CD4-positive, alpha-beta T cell (primary cell): ENCODE measurements at regions not wholly inside any gene's neighbourhood (a gene's known extent, or its start where the extent isn't known, plus 50 kb on each side); places are given as distances from the start of the nearest gene placed in this dataset.

Experiments used
- ATAC-seq: fragments of 200-7000 bp; cut with Tn5 transposase; one replicate; pipeline ENCODE4 v1.10.0; 2022; ENCODE audit warnings: mild to moderate bottlenecking; ENCODE audit not compliant: poor library complexity
- CTCF ChIA-PET: fragments of 350-600 bp; sonication (Branson Sonifier 250); formaldehyde crosslinking; loops from one replicate; lab custom pipeline; 2021; ENCODE audit warnings: antibody characterized with exemption, inconsistent platforms; lab: Charles Lee
- POLR2A ChIA-PET: fragments of 350-600 bp; sonication (Branson Sonifier 250); formaldehyde crosslinking; loops from one replicate; lab custom pipeline; 2021; ENCODE audit warnings: antibody characterized with exemption, inconsistent platforms; lab: Charles Lee
- DNase-seq, 14 experiments: peaks; one replicate each; pipeline ENCODE4 v3.0.0-alpha.2; 2013 to 2020; ENCODE audit warnings: mixed read lengths in 2 of 14
- H3K27ac ChIP-seq, 2 donors: one replicate each; pipeline versions ENCODE4 v1.5.1 to v1.7.0; 2013; ENCODE audit warnings: low read length in 2 of 2, low read depth in 1 of 2, mild to moderate bottlenecking in 1 of 2
- H3K27me3 ChIP-seq, 2 experiments: 1 replicate in 1 of 2; 2 replicates in 1 of 2; pipeline versions ENCODE4 v1.6.1 to v1.7.0; 2013; ENCODE audit warnings: low read length in 2 of 2, control low read depth in 1 of 2, mild to moderate bottlenecking in 1 of 2, moderate library complexity in 1 of 2; ENCODE audit not compliant: insufficient read depth in 2 of 2, control insufficient read depth in 1 of 2
- H3K36me3 ChIP-seq: one replicate; pipeline ENCODE4 v1.6.1; 2013; ENCODE audit warnings: low read length, control low read depth; ENCODE audit not compliant: insufficient read depth
- H3K4me1 ChIP-seq: one replicate; pipeline ENCODE4 v1.6.1; 2013; ENCODE audit warnings: low read length, control low read depth; ENCODE audit not compliant: insufficient read depth
- H3K4me3 ChIP-seq: one replicate; pipeline ENCODE4 v1.5.1; 2013; ENCODE audit warnings: mild to moderate bottlenecking, low read length, moderate library complexity
- H3K9me3 ChIP-seq, 2 experiments: 1 replicate in 1 of 2; 2 replicates in 1 of 2; pipeline versions ENCODE4 v1.6.1 to v1.7.0; 2013; ENCODE audit warnings: low read length in 2 of 2, mild to moderate bottlenecking in 2 of 2, control low read depth in 1 of 2, moderate library complexity in 1 of 2; ENCODE audit not compliant: control insufficient read depth in 1 of 2, insufficient read depth in 1 of 2
- H3K27ac Mint-ChIP-seq: one replicate; pipeline ENCODE4 v1.8.0; 2020; ENCODE audit warnings: mixed read lengths
- H3K27me3 Mint-ChIP-seq: one replicate; pipeline ENCODE4 v1.8.0; 2021; ENCODE audit warnings: mixed read lengths
- H3K36me3 Mint-ChIP-seq: one replicate; pipeline ENCODE4 v1.8.0; 2021; ENCODE audit warnings: low read depth, mixed read lengths
- H3K4me1 Mint-ChIP-seq: one replicate; pipeline ENCODE4 v1.8.0; 2021; ENCODE audit warnings: low read depth, mixed read lengths
- H3K4me3 Mint-ChIP-seq: one replicate; pipeline ENCODE4 v1.8.0; 2020; ENCODE audit warnings: mild to moderate bottlenecking, mixed read lengths
- H3K9me3 Mint-ChIP-seq: one replicate; pipeline ENCODE4 v1.8.0; 2020; ENCODE audit warnings: mixed read lengths
- CTCF ChIP-seq: fragments of 200-600 bp; IDR thresholded peaks from one replicate; pipeline ENCODE4 v1.8.0; 2022; ENCODE audit warnings: antibody characterized with exemption, mild to moderate bottlenecking
- intact Hi-C, 2 experiments: fragments of 100-400 bp; cut with DNase I in 1 of 2; cut with micrococcal nuclease in 1 of 2; formaldehyde crosslinking; loops; one replicate each; pipeline versions ENCODE4 v1.15.1 to v1.9.0; 2023 to 2025; cut with DNase I, micrococcal nuclease

- ChIA-PET POLR2A (no interaction called here), CTCF (no interaction called here)
- intact Hi-C loops: no loop called here
- ATAC-seq: no peak
- H3K4me3 Mint-ChIP-seq: no peak overlapping the region
- Histone ChIP-seq H3K36me3 (no peaks in the 10 kb centered on the region), H3K27me3 (no peaks in the 10 kb centered on the region), H3K4me1 (no peaks in the 10 kb centered on the region), H3K27ac (no peak overlapping the region), H3K9me3 (no peaks in the 10 kb centered on the region), H3K4me3 (no peak overlapping the region)
- no peaks in the 10 kb centered on the region for H3K4me1 Mint-ChIP-seq
- peaks cover 11% of the 10 kb centered on the region for H3K27me3 Mint-ChIP-seq
- TF ChIP-seq CTCF: no peak
- H3K9me3 Mint-ChIP-seq: no peaks in the 10 kb centered on the region
- no peak overlapping the region for H3K27ac Mint-ChIP-seq
- no peak for DNase-seq
- H3K36me3 Mint-ChIP-seq: no peaks in the 10 kb centered on the region
Measured at GRCh38 chr11:45400591-45400990, 114.5 kb upstream of the SYT13 start.

DNA sequence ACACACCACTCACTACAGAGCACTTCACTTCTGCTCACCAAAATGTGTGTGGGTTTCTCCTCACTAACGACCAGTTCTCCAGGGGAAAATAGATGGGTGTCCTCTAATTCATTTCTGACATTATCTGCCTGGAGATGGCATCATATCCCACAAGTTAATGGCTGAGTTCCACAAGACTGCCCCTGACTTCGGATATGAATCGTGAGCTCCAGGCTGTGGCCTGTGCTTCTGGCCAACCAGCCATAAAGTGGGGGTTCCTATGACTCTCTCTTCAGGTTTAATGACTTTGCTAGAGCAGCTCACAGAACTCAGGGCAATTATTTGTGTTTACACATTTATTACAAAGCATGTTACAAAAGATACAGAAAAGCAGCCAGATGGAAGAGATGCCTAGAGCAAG lies 113.0 kb upstream of the SYT13 start:
- Histone ChIP-seq H3K36me3 (no peaks in the 10 kb centered on the region), H3K27me3 (no peaks in the 10 kb centered on the region), H3K4me1 (no peaks in the 10 kb centered on the region), H3K27ac (no peak overlapping the region), H3K9me3 (no peaks in the 10 kb centered on the region), H3K4me3 (no peak overlapping the region)
- peaks cover 3% of the 10 kb centered on the region for H3K27me3 Mint-ChIP-seq
- H3K9me3 Mint-ChIP-seq: no peaks in the 10 kb centered on the region
- no peak overlapping the region for H3K27ac Mint-ChIP-seq
- ChIA-PET POLR2A (no interaction called here), CTCF (no interaction called here)
- intact Hi-C loops: no loop called here
- no peak overlapping the region for H3K4me3 Mint-ChIP-seq
- no peak for DNase-seq
- no peak for TF ChIP-seq CTCF
- H3K36me3 Mint-ChIP-seq: no peaks in the 10 kb centered on the region
- ATAC-seq: no peak
- no peaks in the 10 kb centered on the region for H3K4me1 Mint-ChIP-seq

DNA sequence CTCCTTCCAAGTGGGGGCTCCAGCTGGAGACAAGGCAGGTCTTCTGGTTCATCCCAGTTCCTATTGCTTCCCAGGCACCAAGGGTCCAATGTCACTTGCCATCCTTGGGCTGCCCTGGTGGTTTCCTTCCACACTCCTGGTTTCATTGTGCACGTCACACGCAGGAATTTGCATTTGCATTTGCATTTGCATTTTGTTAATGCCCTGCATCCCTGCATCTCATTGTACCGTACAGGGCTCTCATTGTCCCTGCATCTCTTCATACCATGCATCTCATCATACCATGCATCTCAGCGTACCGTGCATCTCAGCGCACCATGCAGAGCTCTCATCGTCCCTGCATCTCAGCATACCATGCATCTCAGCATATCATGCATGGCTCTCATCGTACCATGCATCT lies 112.2 kb upstream of the SYT13 start:
- Histone ChIP-seq H3K27me3 (no peaks in the 10 kb centered on the region), H3K4me3 (no peak overlapping the region), H3K9me3 (no peaks in the 10 kb centered on the region), H3K27ac (no peak overlapping the region), H3K36me3 (no peaks in the 10 kb centered on the region), H3K4me1 (no peaks in the 10 kb centered on the region)
- H3K27me3 Mint-ChIP-seq: no peaks in the 10 kb centered on the region
- no peak overlapping the region for H3K27ac Mint-ChIP-seq
- CTCF ChIA-PET: no interaction called here
- no peak overlapping the region for H3K4me3 Mint-ChIP-seq
- DNase-seq (no peak), ATAC-seq (no peak)
- no peaks in the 10 kb centered on the region for H3K9me3 Mint-ChIP-seq
- H3K36me3 Mint-ChIP-seq: no peaks in the 10 kb centered on the region
- intact Hi-C loops: no loop called here
- POLR2A ChIA-PET: no interaction called here
- H3K4me1 Mint-ChIP-seq: no peaks in the 10 kb centered on the region
- TF ChIP-seq CTCF: no peak
